ENCODE measurements at regions not wholly inside any gene's neighbourhood (a gene's known extent, or its start where the extent isn't known, plus 50 kb on each side); places are given as distances from the start of the nearest gene placed in this dataset.

GRCh38 chr2:64837116-64837731 lies 152.0 kb upstream of the SLC1A4 start:
- TF ChIP-seq EZH2 (optimal IDR thresholded peaks at IDR 0.05; ENCODE audit: low read depth, low read length), result no peak
- no peak for TF ChIP-seq CTCF (IDR thresholded peaks at IDR 0.05; ENCODE audit: low read length)
- TF ChIP-seq EZH2phosphoT487 (IDR thresholded peaks at IDR 0.05; ENCODE audit: low read length), result no peak

All from MM.1S (cell line).